ENCODE measurements at regions not wholly inside any gene's neighbourhood (a gene's known extent, or its start where the extent isn't known, plus 50 kb on each side); places are given as distances from the start of the nearest gene placed in this dataset.

DNA sequence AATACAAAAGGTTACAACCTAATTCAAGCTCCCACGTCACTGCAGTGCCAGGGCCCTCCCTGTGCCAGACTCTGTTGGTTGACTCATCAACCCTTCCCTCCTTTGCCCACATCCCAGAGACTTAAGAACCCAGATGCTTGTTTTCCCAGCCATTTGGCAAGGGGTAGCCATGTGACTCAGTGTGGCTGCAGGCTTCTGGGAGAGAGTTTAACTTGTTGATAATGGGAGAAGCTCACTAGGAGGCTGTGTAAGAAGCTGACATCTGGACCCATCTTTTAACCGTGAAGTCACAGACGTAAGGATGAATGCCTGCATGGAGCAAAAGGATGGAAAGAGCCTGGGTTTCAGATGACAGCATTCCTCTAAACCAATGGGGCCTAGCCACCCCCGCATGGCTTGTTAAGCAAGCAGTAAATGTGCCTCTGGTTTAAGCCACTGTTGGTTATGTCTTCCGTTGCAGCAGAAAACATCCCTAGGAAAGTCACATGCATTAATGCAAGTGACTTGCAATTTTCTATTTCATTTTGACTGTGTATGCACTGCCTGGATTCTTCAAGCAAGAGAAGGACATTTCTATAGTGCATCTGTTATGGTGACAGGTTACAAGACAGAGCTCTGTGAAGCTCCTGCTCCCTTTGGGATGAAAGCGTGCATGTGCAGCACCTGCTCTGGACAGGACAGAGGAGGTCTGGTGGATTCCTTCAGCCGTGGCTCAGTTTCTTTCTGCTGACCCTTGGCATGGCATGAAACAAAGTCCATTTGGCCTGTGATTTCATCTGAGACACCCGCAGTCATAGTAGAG is 57.5 kb upstream of the CREB5 start:
- Histone ChIP-seq H3K36me3 (ENCODE audit: insufficient read depth, low read length) (no peaks in the 10 kb centered on the region), H3K4me3 (ENCODE audit: low read depth in 1 of 2, low read length in 2 of 2) (no peak overlapping the region), H3K4me1 (ENCODE audit: insufficient read depth, low read length) (no peaks in the 10 kb centered on the region), H3K27ac (ENCODE audit: low read depth, low read length) (no peak overlapping the region), H3K9me3 (ENCODE audit: low read length) (no peaks in the 10 kb centered on the region), H3K9ac (ENCODE audit: low read length) (no peak overlapping the region), H3K27me3 (ENCODE audit: control insufficient read depth in 1 of 2, insufficient read depth in 2 of 2, low read length in 2 of 2) (no peaks in the 10 kb centered on the region)

DNA sequence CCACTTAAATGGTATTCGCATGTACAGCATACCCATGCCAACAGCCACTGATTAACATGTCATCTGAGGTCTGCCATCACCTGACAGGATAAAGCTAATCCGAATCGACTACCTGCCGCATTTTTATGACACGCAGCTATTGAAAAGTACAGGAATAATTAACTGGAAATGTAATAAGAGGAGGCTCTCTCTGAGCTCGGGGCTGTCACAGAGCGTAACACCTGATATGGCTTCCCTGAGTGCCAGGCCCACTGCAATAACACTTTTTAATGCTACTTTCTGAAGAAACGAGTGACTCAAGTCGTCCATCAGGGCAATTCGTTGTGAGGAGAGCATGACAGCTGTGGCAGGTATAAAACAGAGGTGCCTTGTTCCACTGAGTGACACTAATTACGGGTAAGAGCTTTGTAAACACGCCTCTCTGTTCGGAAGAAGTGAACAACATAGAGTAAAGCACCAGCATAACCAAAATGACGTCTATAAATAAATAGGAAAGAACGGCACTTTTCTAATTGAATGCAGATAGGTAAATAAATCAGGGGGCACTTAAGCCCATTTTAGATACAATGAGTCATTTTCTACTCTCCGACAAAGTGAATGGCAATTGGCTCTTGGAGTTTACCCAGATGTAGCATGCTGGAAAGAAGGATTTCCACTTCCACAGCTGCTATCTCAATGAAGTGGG is 56.5 kb upstream of the CREB5 start:
- Histone ChIP-seq H3K4me3 (ENCODE audit: low read depth in 1 of 2, low read length in 2 of 2) (no peak overlapping the region), H3K27me3 (ENCODE audit: control insufficient read depth in 1 of 2, insufficient read depth in 2 of 2, low read length in 2 of 2) (no peaks in the 10 kb centered on the region), H3K9ac (ENCODE audit: low read length) (no peak overlapping the region), H3K36me3 (ENCODE audit: insufficient read depth, low read length) (no peaks in the 10 kb centered on the region), H3K27ac (ENCODE audit: low read depth, low read length) (no peak overlapping the region), H3K9me3 (ENCODE audit: low read length) (no peaks in the 10 kb centered on the region), H3K4me1 (ENCODE audit: insufficient read depth, low read length) (no peaks in the 10 kb centered on the region)

DNA sequence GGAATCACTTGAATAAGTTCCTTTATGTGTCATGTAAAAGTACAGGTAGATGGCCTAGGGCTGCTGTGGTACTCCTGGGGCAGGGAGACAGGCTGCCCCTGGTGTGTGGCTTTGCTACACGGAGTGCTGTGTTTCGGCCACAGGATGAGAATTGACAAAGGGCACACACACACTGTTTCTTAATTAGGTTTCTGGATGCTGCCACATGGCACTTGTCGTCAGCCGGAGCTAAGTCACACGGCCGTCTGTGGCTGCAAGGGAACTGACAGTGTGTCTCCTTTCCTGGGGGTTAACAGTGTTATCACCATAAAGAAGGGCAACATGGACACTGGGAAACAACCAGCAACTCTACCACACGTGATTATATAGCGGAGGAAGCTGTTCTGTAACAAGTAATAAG is 55.7 kb upstream of the CREB5 start:
- Histone ChIP-seq H3K36me3 (ENCODE audit: insufficient read depth, low read length) (no peaks in the 10 kb centered on the region), H3K27ac (ENCODE audit: low read depth, low read length) (no peak overlapping the region), H3K9ac (ENCODE audit: low read length) (no peak overlapping the region)

DNA sequence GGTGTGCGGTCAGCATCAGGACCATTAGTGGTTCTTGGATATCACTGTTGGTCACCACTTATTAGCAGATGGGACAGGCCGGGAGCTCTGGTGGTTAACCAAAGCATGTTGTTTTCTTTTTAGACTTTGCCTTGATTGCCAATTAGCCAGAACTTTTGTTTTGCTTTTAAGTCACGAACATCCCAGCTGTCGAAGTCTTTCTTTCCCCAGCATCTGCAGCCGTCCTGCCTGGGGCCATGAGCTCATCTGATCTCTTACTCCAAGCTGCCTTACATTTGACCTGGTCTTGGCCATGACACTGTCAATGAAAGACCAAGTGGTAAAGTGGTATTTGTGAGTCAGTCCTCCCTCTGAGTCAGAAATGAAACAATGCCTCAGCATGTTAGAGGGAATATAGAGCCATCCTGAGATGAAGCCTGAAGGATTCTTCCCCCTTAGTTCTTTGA is 53.9 kb upstream of the CREB5 start:
- Histone ChIP-seq H3K36me3 (ENCODE audit: insufficient read depth, low read length) (no peaks in the 10 kb centered on the region), H3K4me1 (ENCODE audit: insufficient read depth, low read length) (no peaks in the 10 kb centered on the region), H3K9ac (ENCODE audit: low read length) (no peak overlapping the region), H3K4me3 (ENCODE audit: low read depth in 1 of 2, low read length in 2 of 2) (no peak overlapping the region), H3K9me3 (ENCODE audit: low read length) (no peaks in the 10 kb centered on the region), H3K27ac (ENCODE audit: low read depth, low read length) (no peak overlapping the region), H3K27me3 (ENCODE audit: control insufficient read depth in 1 of 2, insufficient read depth in 2 of 2, low read length in 2 of 2) (no peaks in the 10 kb centered on the region)

More for the DNA sequence above, 55.7 kb upstream of the CREB5 start:
- no peaks in the 10 kb centered on the region for H3K27me3 ChIP-seq (ENCODE audit: control insufficient read depth in 1 of 2, insufficient read depth in 2 of 2, low read length in 2 of 2)
- H3K4me1 ChIP-seq (ENCODE audit: insufficient read depth, low read length) = no peaks in the 10 kb centered on the region
- no peak overlapping the region for H3K4me3 ChIP-seq (ENCODE audit: low read depth in 1 of 2, low read length in 2 of 2)
- H3K9me3 ChIP-seq (ENCODE audit: low read length) = no peaks in the 10 kb centered on the region

DNA sequence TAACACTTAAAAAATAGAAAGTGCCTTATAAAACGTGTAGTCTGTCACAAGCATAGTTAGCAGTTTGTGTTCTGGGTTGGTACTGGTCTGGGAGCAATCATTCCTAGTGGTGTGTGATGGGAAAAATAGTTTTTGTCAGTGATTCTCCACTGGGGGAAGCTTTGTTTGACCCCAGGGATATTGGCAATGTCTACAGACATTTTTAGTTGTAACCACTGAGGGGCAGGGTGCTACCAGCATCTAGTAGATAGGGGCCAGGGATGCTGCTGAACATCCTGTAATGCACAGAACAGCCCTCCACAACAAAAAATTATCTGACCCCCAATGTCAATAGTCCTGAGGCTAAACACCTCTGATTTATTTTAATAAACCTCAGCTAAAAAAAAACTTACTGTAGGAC is 51.6 kb upstream of the CREB5 start:
- no peaks in the 10 kb centered on the region for H3K27me3 ChIP-seq (ENCODE audit: control insufficient read depth in 1 of 2, insufficient read depth in 2 of 2, low read length in 2 of 2)
- no peak overlapping the region for H3K4me3 ChIP-seq (ENCODE audit: low read depth in 1 of 2, low read length in 2 of 2)
- H3K9ac ChIP-seq (ENCODE audit: low read length) = no peak overlapping the region
- H3K27ac ChIP-seq (ENCODE audit: low read depth, low read length) = no peak overlapping the region
- no peaks in the 10 kb centered on the region for H3K4me1 ChIP-seq (ENCODE audit: insufficient read depth, low read length)
- no peaks in the 10 kb centered on the region for H3K36me3 ChIP-seq (ENCODE audit: insufficient read depth, low read length)
- no peaks in the 10 kb centered on the region for H3K9me3 ChIP-seq (ENCODE audit: low read length)

DNA sequence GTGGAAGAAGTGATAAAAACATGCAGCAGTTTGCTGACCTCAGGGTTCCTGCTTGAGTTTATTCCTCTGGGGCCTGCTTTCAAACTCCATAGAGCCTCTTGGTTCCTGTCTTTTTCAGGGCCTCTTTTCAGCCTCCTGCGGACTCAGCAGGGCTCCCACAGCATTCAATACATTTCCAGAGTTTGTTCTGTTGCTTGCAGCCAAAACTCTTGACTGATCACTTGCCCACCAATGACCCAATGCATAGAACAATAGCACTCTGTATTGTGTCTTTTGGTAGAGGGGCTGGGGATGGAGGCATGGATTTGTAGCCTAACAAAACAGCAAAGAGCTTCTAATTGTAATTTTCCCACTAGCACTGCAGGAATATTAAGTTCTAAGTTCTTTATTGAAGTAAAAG is 50.8 kb upstream of the CREB5 start:
- Histone ChIP-seq H3K9ac (ENCODE audit: low read length) (no peak overlapping the region), H3K4me3 (ENCODE audit: low read depth in 1 of 2, low read length in 2 of 2) (no peak overlapping the region), H3K36me3 (ENCODE audit: insufficient read depth, low read length) (no peaks in the 10 kb centered on the region), H3K9me3 (ENCODE audit: low read length) (no peaks in the 10 kb centered on the region), H3K27ac (ENCODE audit: low read depth, low read length) (no peak overlapping the region), H3K27me3 (ENCODE audit: control insufficient read depth in 1 of 2, insufficient read depth in 2 of 2, low read length in 2 of 2) (no peaks in the 10 kb centered on the region), H3K4me1 (ENCODE audit: insufficient read depth, low read length) (no peaks in the 10 kb centered on the region)

DNA sequence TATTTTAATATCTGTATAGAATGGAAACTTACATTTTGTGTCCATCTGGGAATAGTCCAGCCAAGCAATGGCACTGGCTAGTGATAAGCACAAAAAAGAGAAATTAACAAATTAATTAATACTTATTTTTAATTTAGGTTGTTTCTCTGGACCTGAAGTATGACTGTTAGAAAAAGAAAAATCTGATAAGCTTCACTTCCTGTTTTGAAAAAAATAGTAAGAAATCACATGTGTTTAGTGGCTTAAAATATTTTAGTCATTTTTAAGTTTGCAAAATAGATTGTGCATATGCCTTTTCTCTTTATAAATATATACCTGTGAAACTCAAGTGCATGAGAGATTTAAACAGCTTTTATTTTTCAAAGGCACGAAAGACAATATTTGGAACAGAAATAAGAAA is 50.1 kb upstream of the CREB5 start:
- no peak overlapping the region for H3K4me3 ChIP-seq (ENCODE audit: low read depth in 1 of 2, low read length in 2 of 2)
- no peaks in the 10 kb centered on the region for H3K27me3 ChIP-seq (ENCODE audit: control insufficient read depth in 1 of 2, insufficient read depth in 2 of 2, low read length in 2 of 2)
- no peaks in the 10 kb centered on the region for H3K36me3 ChIP-seq (ENCODE audit: insufficient read depth, low read length)
- no peak overlapping the region for H3K9ac ChIP-seq (ENCODE audit: low read length)
- no peaks in the 10 kb centered on the region for H3K4me1 ChIP-seq (ENCODE audit: insufficient read depth, low read length)
- no peaks in the 10 kb centered on the region for H3K9me3 ChIP-seq (ENCODE audit: low read length)
- no peak overlapping the region for H3K27ac ChIP-seq (ENCODE audit: low read depth, low read length)

Data from muscle layer of colon (tissue), 2 donors.